ENCODE measurements at regions not wholly inside any gene's neighbourhood (a gene's known extent, or its start where the extent isn't known, plus 50 kb on each side); places are given as distances from the start of the nearest gene placed in this dataset.

- no peak for FAIRE-seq
- H2BK20ac ChIP-seq (ENCODE audit: low read length), result peak overlapping the region; percentile 51; the same call in 1 of the 2 replicates
- CTCF ChIA-PET (ENCODE audit: partially characterized antibody), result no interaction called here
- no peak for TF ChIP-seq SIX5 (IDR thresholded peaks at IDR 0.05; ENCODE audit: low read depth, low read length)
- TF ChIP-seq, protein P1, sequence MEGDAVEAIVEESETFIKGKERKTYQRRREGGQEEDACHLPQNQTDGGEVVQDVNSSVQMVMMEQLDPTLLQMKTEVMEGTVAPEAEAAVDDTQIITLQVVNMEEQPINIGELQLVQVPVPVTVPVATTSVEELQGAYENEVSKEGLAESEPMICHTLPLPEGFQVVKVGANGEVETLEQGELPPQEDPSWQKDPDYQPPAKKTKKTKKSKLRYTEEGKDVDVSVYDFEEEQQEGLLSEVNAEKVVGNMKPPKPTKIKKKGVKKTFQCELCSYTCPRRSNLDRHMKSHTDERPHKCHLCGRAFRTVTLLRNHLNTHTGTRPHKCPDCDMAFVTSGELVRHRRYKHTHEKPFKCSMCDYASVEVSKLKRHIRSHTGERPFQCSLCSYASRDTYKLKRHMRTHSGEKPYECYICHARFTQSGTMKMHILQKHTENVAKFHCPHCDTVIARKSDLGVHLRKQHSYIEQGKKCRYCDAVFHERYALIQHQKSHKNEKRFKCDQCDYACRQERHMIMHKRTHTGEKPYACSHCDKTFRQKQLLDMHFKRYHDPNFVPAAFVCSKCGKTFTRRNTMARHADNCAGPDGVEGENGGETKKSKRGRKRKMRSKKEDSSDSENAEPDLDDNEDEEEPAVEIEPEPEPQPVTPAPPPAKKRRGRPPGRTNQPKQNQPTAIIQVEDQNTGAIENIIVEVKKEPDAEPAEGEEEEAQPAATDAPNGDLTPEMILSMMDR (IDR thresholded peaks at IDR 0.05; ENCODE audit: control extremely low read depth in 1 of 3, insufficient read depth in 1 of 3, low read depth in 1 of 3, low read length in 3 of 3), result no peak
- TF ChIP-seq CBX5 (IDR thresholded peaks at IDR 0.05; ENCODE audit: low read depth, low read length), result no peak
- TF ChIP-seq USF2 (IDR thresholded peaks at IDR 0.05; ENCODE audit: low read length), result no peak
Observed at GRCh38 chr19:30170495-30171137, 201.6 kb upstream of the ZNF536 start.

More at GRCh38 chr19:30170495-30171137, 201.6 kb upstream of the ZNF536 start:
- Histone ChIP-seq H3K4ac (replicated peaks; ENCODE audit: insufficient read length, low read depth, low read length) (no peak overlapping the region), H3K4me1 (replicated peaks in 1 of 4; ENCODE audit: control insufficient read depth in 3 of 4, insufficient read depth in 4 of 4, low read length in 3 of 4) (no peaks in the 10 kb centered on the region), H4K5ac (ENCODE audit: insufficient read length, low read depth, low read length) (no peak overlapping the region), H3K27me3 (replicated peaks in 1 of 4; ENCODE audit: control insufficient read depth in 3 of 4, extremely low read depth in 1 of 4, insufficient read depth in 3 of 4, low read length in 3 of 4) (no peaks in the 10 kb centered on the region), H4K20me1 (replicated peaks in 1 of 2; ENCODE audit: control insufficient read depth in 1 of 2, insufficient read depth in 2 of 2, low read length in 2 of 2) (peaks cover 0 to 11% of the 10 kb centered on the region in 2 experiments), H3K36me3 (ENCODE audit: control insufficient read depth in 2 of 4, insufficient read depth in 4 of 4, low read length in 3 of 4) (peaks cover 0 to 2% (median 0%) of the 10 kb centered on the region in 4 experiments; a peak in 1 of 8 replicates), H3K14ac (ENCODE audit: insufficient read length) (no peak overlapping the region), H2AFZ (ENCODE audit: low read length) (no peak overlapping the region), H3K4me2 (ENCODE audit: insufficient read depth in 1 of 2, low read depth in 2 of 2, low read length in 2 of 2) (no peak overlapping the region), H3K79me2 (ENCODE audit: control insufficient read depth in 1 of 2, insufficient read depth in 2 of 2, low read length in 2 of 2) (no peaks in the 10 kb centered on the region), H3K23me2 (ENCODE audit: low read depth, low read length) (peaks cover 10% of the 10 kb centered on the region), H4K8ac (ENCODE audit: extremely low read depth, insufficient read depth, low read length) (peak overlapping the region; percentile 51; the same call in 1 of the 2 replicates), H2BK15ac (ENCODE audit: low read length) (peak overlapping the region; percentile 81; the same call in 1 of the 2 replicates), H3K56ac (replicated peaks; ENCODE audit: insufficient read length, low read depth, low read length) (peak overlapping the region; percentile 96), H3K9me3 (ENCODE audit: insufficient read depth in 2 of 2, low read depth in 1 of 2, low read length in 1 of 2) (peaks cover 0 to 5% of the 10 kb centered on the region in 2 experiments; a peak in 2 of 4 replicates), H3K27ac (ENCODE audit: low read depth, low read length) (no peak overlapping the region), H3K23ac (ENCODE audit: insufficient read length) (no peak overlapping the region), H3K9ac (replicated peaks in 1 of 4; ENCODE audit: extremely low read depth in 1 of 4, low read depth in 3 of 4, low read length in 3 of 4) (no peak overlapping the region), H4K91ac (replicated peaks; ENCODE audit: insufficient read length, low read length) (no peak overlapping the region), H2AK5ac (ENCODE audit: low read depth, low read length) (peak overlapping the region; percentile 92; the same call in 1 of the 2 replicates), H2BK12ac (ENCODE audit: low read depth, low read length) (no peak overlapping the region; the same call in 1 of the 2 replicates), H3K4me3 (ENCODE audit: extremely low read depth in 1 of 4, insufficient read depth in 2 of 4, low read depth in 3 of 4, low read length in 4 of 4) (no peak overlapping the region), H2BK120ac (replicated peaks; ENCODE audit: low read depth, low read length) (no peak overlapping the region), H2BK5ac (ENCODE audit: low read depth, low read length) (no peak overlapping the region; the same call in 1 of the 2 replicates), H3K18ac (ENCODE audit: extremely low read depth, low read length) (no peak overlapping the region), H3K79me1 (ENCODE audit: low read depth, low read length) (no peaks in the 10 kb centered on the region)
- WGBS, 2 experiments (ENCODE audit: extremely low coverage in 1 of 2, insufficient coverage in 1 of 2, insufficient read length in 1 of 2, insufficient replicate concordance in 2 of 2, low coverage in 1 of 2, low lambda C conversion rate in 2 of 2, missing lambda C conversion rate in 1 of 2), result 92 to 100% methylated on average over 4 to 8 of the region's 8 CpGs
- POLR2A ChIA-PET (ENCODE audit: partially characterized antibody), result interaction anchor here (0.6 kb wide), 1 partner anchor 9 kb away, joined by 3 read pairs; no protein-coding TSS in a partner anchor
- DNase-seq (ENCODE audit: low read depth in 1 of 2, low spot score in 2 of 2), result no peak

Data from H1 (cell line).